ENCODE measurements at regions not wholly inside any gene's neighbourhood (a gene's known extent, or its start where the extent isn't known, plus 50 kb on each side); places are given as distances from the start of the nearest gene placed in this dataset.

DNA sequence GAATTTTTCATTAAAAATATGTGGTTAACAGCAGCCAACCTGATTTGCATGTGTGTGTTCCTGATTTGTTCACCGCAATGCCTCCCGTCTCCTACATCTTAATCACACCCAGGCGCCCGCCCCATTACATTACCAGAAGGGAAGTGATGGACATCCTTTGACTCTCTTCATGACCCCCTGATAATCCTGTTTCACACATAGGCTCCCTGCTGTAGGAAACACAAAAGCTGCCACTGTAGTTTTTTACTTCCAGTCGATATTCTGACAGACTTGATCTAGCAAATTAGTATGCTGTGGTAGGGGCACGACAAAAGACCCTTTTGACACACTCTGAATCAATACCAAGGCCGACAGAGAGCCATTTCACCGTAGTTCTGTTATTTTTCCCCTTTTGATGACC is 287.8 kb upstream of the ISL1 start:
- TF ChIP-seq, protein P1, sequence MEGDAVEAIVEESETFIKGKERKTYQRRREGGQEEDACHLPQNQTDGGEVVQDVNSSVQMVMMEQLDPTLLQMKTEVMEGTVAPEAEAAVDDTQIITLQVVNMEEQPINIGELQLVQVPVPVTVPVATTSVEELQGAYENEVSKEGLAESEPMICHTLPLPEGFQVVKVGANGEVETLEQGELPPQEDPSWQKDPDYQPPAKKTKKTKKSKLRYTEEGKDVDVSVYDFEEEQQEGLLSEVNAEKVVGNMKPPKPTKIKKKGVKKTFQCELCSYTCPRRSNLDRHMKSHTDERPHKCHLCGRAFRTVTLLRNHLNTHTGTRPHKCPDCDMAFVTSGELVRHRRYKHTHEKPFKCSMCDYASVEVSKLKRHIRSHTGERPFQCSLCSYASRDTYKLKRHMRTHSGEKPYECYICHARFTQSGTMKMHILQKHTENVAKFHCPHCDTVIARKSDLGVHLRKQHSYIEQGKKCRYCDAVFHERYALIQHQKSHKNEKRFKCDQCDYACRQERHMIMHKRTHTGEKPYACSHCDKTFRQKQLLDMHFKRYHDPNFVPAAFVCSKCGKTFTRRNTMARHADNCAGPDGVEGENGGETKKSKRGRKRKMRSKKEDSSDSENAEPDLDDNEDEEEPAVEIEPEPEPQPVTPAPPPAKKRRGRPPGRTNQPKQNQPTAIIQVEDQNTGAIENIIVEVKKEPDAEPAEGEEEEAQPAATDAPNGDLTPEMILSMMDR (IDR thresholded peaks at IDR 0.05; ENCODE audit: borderline replicate concordance, extremely low read depth, low read length, poor library complexity, severe bottlenecking), result no peak
- no peak for TF ChIP-seq EZH2 (IDR thresholded peaks at IDR 0.05; ENCODE audit: borderline replicate concordance, low read depth, low read length, severe bottlenecking)

All from DND-41 (cell line).